ENCODE measurements at regions not wholly inside any gene's neighbourhood (a gene's known extent, or its start where the extent isn't known, plus 50 kb on each side); places are given as distances from the start of the nearest gene placed in this dataset.

- TF ChIP-seq, protein P1, sequence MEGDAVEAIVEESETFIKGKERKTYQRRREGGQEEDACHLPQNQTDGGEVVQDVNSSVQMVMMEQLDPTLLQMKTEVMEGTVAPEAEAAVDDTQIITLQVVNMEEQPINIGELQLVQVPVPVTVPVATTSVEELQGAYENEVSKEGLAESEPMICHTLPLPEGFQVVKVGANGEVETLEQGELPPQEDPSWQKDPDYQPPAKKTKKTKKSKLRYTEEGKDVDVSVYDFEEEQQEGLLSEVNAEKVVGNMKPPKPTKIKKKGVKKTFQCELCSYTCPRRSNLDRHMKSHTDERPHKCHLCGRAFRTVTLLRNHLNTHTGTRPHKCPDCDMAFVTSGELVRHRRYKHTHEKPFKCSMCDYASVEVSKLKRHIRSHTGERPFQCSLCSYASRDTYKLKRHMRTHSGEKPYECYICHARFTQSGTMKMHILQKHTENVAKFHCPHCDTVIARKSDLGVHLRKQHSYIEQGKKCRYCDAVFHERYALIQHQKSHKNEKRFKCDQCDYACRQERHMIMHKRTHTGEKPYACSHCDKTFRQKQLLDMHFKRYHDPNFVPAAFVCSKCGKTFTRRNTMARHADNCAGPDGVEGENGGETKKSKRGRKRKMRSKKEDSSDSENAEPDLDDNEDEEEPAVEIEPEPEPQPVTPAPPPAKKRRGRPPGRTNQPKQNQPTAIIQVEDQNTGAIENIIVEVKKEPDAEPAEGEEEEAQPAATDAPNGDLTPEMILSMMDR (IDR thresholded peaks at IDR 0.05): no peak
Measured at GRCh38 chr14:55734731-55735130, 154.7 kb downstream of the KTN1 start.

GRCh38 chr14:55739967-55740648, 160.1 kb downstream of the KTN1 start:
- TF ChIP-seq, protein P1 (IDR thresholded peaks at IDR 0.05): no peak

DNA sequence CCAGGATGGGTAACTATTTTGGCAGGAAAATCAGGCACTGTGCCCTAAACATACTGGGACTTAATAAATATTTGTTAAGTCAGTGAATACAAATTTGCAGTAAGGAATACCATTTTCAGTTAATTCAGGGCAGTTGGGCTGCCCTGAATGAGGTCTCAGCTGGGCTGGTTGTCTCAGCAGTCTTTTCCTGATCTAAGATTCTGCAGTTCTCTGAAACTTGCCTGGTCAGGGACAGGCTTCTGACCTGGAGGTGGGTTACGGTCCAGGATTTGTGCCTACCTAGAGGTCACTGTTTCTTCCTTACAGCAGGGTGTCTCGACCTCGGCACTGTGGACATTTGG, 160.6 kb downstream of the KTN1 start:
- TF ChIP-seq, protein P1 (IDR thresholded peaks at IDR 0.05): no peak; the same call in 1 of the 2 replicates

DNA sequence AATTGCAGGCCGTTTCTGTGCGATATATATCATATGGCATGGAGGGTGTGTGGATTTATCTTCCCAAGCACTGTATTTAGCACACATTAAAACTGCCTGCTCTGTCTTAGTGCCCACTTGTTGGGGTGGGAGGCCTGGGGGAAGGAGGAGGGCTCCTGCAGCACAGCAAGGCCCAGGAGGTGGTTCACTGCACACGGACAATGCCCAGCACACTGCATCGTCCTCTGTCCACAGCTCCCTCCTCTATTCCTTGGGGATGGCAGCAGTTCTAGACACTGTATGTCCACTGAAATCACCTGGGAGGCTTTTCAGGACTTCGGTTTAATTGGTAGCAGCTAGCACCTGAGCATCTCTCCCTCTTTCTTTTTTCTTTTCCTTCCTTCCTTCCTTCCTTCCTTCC, 161.2 kb downstream of the KTN1 start:
- TF ChIP-seq, protein P1 (IDR thresholded peaks at IDR 0.05): no peak

DNA sequence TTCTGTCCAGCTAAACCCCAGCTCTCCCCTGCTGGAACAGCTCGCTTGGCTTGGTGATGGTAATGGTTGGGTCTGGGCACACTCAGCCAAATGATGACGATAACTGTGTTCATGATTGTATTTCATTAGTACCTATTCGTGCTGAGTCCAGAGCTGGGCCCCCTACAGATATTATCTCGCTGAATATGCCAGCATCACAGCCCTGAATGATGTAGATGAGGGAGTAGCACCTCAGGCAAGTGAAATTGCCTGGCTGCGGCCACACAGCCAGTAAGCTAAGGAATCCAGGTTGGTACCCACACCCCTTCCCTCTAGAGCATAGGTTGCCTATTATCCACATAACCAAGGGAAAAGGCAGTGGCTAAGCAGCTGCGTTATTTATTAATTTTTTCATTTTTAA, 163.5 kb downstream of the KTN1 start:
- TF ChIP-seq, protein P1 (IDR thresholded peaks at IDR 0.05): no peak

DNA sequence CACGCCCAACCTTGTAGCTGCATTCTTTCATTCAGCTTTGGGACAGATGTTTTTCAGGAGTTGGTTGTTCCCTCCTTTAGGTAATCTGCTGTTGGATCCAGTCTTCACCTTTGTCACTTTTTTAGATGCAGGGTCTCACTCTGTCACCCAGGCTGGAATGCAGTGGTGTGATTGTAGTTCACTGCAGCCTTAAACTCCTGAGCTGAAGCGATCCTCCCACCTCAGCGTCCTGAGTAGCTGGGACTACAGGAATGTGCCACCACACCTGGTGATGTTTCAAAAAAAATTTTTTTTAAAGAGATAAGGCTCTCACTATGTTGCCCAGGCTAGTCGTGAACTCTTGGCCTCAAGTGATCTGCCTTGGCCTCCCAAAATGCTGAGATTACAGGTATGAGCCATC, 164.3 kb downstream of the KTN1 start:
- TF ChIP-seq, protein P1 (IDR thresholded peaks at IDR 0.05): no peak

GRCh38 chr14:55745906-55746305, 165.9 kb downstream of the KTN1 start:
- TF ChIP-seq, protein P1 (IDR thresholded peaks at IDR 0.05): no peak

DNA sequence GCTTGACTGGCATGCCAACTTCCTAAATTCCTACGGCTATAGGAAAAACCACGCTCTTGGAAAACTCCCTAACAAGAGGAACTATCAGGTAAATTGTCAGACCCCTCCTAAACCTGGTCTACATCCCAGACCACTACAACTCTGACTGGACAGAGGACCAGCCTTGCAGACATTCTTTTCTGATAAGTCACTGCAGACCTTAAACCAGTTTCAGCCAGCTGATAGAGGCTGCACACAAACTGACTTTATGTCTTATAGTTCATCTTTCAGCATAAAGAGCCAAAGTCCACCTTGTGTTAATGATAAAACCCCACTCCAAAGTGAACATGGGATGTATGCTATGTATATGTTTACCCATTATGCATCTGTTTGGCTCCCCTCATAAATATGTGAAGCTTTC, 166.6 kb downstream of the KTN1 start:
- TF ChIP-seq, protein P1 (IDR thresholded peaks at IDR 0.05): no peak

Measured in LNCAP (cell line).